ENCODE measurements at regions not wholly inside any gene's neighbourhood (a gene's known extent, or its start where the extent isn't known, plus 50 kb on each side); places are given as distances from the start of the nearest gene placed in this dataset.

- Histone ChIP-seq H3K9me3 (ENCODE audit: control insufficient read depth, insufficient read depth, low read length) (no peaks in the 10 kb centered on the region), H3K27ac (ENCODE audit: low read length) (no peak overlapping the region), H3K4me3 (ENCODE audit: low read length) (no peak overlapping the region), H3K36me3 (ENCODE audit: control insufficient read depth, insufficient read depth, low read length) (no peaks in the 10 kb centered on the region), H3K27me3 (ENCODE audit: control insufficient read depth, insufficient read depth, low read length) (no peaks in the 10 kb centered on the region), H3K4me1 (ENCODE audit: control insufficient read depth, insufficient read depth, low read length) (no peaks in the 10 kb centered on the region; the same call in 1 of the 2 replicates)
- no CpG with 5 or more reads among the region's 3 CpGs for WGBS (ENCODE audit: insufficient coverage, insufficient read length)
- no peak for DNase-seq (ENCODE audit: low read depth, low spot score)
Measured at GRCh38 chr12:92987362-92987761, 58.3 kb upstream of the EEA1 start.

- Histone ChIP-seq H3K27me3 (ENCODE audit: control insufficient read depth, insufficient read depth, low read length) (no peaks in the 10 kb centered on the region), H3K27ac (ENCODE audit: low read length) (no peak overlapping the region), H3K9me3 (ENCODE audit: control insufficient read depth, insufficient read depth, low read length) (no peaks in the 10 kb centered on the region), H3K4me1 (ENCODE audit: control insufficient read depth, insufficient read depth, low read length) (no peaks in the 10 kb centered on the region; the same call in 1 of the 2 replicates), H3K36me3 (ENCODE audit: control insufficient read depth, insufficient read depth, low read length) (no peaks in the 10 kb centered on the region), H3K4me3 (ENCODE audit: low read length) (no peak overlapping the region)
- WGBS (ENCODE audit: insufficient coverage, insufficient read length) = no CpG with 5 or more reads among the region's 4 CpGs
- no peak for DNase-seq (ENCODE audit: low read depth, low spot score)
Measured at GRCh38 chr12:92987846-92988621, 58.9 kb upstream of the EEA1 start.

GRCh38 chr12:92988622-92989130 lies 59.6 kb upstream of the EEA1 start:
- Histone ChIP-seq H3K4me1 (ENCODE audit: control insufficient read depth, insufficient read depth, low read length) (no peaks in the 10 kb centered on the region; the same call in 1 of the 2 replicates), H3K9me3 (ENCODE audit: control insufficient read depth, insufficient read depth, low read length) (no peaks in the 10 kb centered on the region), H3K27me3 (ENCODE audit: control insufficient read depth, insufficient read depth, low read length) (no peaks in the 10 kb centered on the region), H3K36me3 (ENCODE audit: control insufficient read depth, insufficient read depth, low read length) (no peaks in the 10 kb centered on the region), H3K4me3 (ENCODE audit: low read length) (no peak overlapping the region), H3K27ac (ENCODE audit: low read length) (no peak overlapping the region)
- no CpG with 5 or more reads among the region's 1 CpG for WGBS (ENCODE audit: insufficient coverage, insufficient read length)
- no peak for DNase-seq (ENCODE audit: low read depth, low spot score)

GRCh38 chr12:92989715-92990484 lies 60.8 kb upstream of the EEA1 start:
- no CpG with 5 or more reads among the region's 3 CpGs for WGBS (ENCODE audit: insufficient coverage, insufficient read length)
- H3K4me3 ChIP-seq (ENCODE audit: low read length) = no peak overlapping the region

GRCh38 chr12:92991134-92991533 lies 62.0 kb upstream of the EEA1 start:
- Histone ChIP-seq H3K9me3 (ENCODE audit: control insufficient read depth, insufficient read depth, low read length) (no peaks in the 10 kb centered on the region), H3K27ac (ENCODE audit: low read length) (no peak overlapping the region), H3K36me3 (ENCODE audit: control insufficient read depth, insufficient read depth, low read length) (no peaks in the 10 kb centered on the region), H3K4me3 (ENCODE audit: low read length) (no peak overlapping the region), H3K4me1 (ENCODE audit: control insufficient read depth, insufficient read depth, low read length) (no peaks in the 10 kb centered on the region; the same call in 1 of the 2 replicates), H3K27me3 (ENCODE audit: control insufficient read depth, insufficient read depth, low read length) (no peaks in the 10 kb centered on the region)
- WGBS (ENCODE audit: insufficient coverage, insufficient read length) = no CpG with 5 or more reads among the region's 3 CpGs
- DNase-seq (ENCODE audit: low read depth, low spot score) = no peak

More at GRCh38 chr12:92989715-92990484, 60.8 kb upstream of the EEA1 start:
- Histone ChIP-seq H3K27ac (ENCODE audit: low read length) (no peak overlapping the region), H3K9me3 (ENCODE audit: control insufficient read depth, insufficient read depth, low read length) (no peaks in the 10 kb centered on the region), H3K27me3 (ENCODE audit: control insufficient read depth, insufficient read depth, low read length) (no peaks in the 10 kb centered on the region), H3K4me1 (ENCODE audit: control insufficient read depth, insufficient read depth, low read length) (no peaks in the 10 kb centered on the region; the same call in 1 of the 2 replicates), H3K36me3 (ENCODE audit: control insufficient read depth, insufficient read depth, low read length) (no peaks in the 10 kb centered on the region)
- DNase-seq (ENCODE audit: low read depth, low spot score) = no peak

- Histone ChIP-seq H3K4me3 (ENCODE audit: low read length) (no peak overlapping the region), H3K4me1 (ENCODE audit: control insufficient read depth, insufficient read depth, low read length) (no peaks in the 10 kb centered on the region; the same call in 1 of the 2 replicates), H3K27me3 (ENCODE audit: control insufficient read depth, insufficient read depth, low read length) (no peaks in the 10 kb centered on the region), H3K36me3 (ENCODE audit: control insufficient read depth, insufficient read depth, low read length) (no peaks in the 10 kb centered on the region), H3K27ac (ENCODE audit: low read length) (no peak overlapping the region), H3K9me3 (ENCODE audit: control insufficient read depth, insufficient read depth, low read length) (no peaks in the 10 kb centered on the region)
- DNase-seq (ENCODE audit: low read depth, low spot score) = no peak
Measured at GRCh38 chr12:92992041-92992440, 62.9 kb upstream of the EEA1 start.

- H3K27me3 ChIP-seq (ENCODE audit: control insufficient read depth, insufficient read depth, low read length) = no peaks in the 10 kb centered on the region
- no CpG with 5 or more reads among the region's 1 CpG for WGBS (ENCODE audit: insufficient coverage, insufficient read length)
- no peaks in the 10 kb centered on the region for H3K9me3 ChIP-seq (ENCODE audit: control insufficient read depth, insufficient read depth, low read length)
- no peak overlapping the region for H3K4me3 ChIP-seq (ENCODE audit: low read length)
- DNase-seq (ENCODE audit: low read depth, low spot score) = no peak
- no peaks in the 10 kb centered on the region for H3K4me1 ChIP-seq (ENCODE audit: control insufficient read depth, insufficient read depth, low read length)
- H3K36me3 ChIP-seq (ENCODE audit: control insufficient read depth, insufficient read depth, low read length) = no peaks in the 10 kb centered on the region
- H3K27ac ChIP-seq (ENCODE audit: low read length) = no peak overlapping the region
Measured at GRCh38 chr12:92993259-92993658, 64.2 kb upstream of the EEA1 start.

- no CpG with 5 or more reads among the region's 7 CpGs for WGBS (ENCODE audit: insufficient coverage, insufficient read length)
- no peak for DNase-seq (ENCODE audit: low read depth, low spot score)
- H3K27ac ChIP-seq (ENCODE audit: low read length) = no peak overlapping the region
Measured at GRCh38 chr12:92995258-92995903, 66.3 kb upstream of the EEA1 start.

GRCh38 chr12:93000026-93000425 lies 70.9 kb upstream of the EEA1 start:
- Histone ChIP-seq H3K27ac (ENCODE audit: low read length) (no peak overlapping the region), H3K27me3 (ENCODE audit: control insufficient read depth, insufficient read depth, low read length) (no peaks in the 10 kb centered on the region), H3K4me3 (ENCODE audit: low read length) (no peak overlapping the region), H3K4me1 (ENCODE audit: control insufficient read depth, insufficient read depth, low read length) (no peaks in the 10 kb centered on the region), H3K36me3 (ENCODE audit: control insufficient read depth, insufficient read depth, low read length) (no peaks in the 10 kb centered on the region), H3K9me3 (ENCODE audit: control insufficient read depth, insufficient read depth, low read length) (no peaks in the 10 kb centered on the region)
- no peak for DNase-seq (ENCODE audit: low read depth, low spot score)
- WGBS (ENCODE audit: insufficient coverage, insufficient read length) = no CpG with 5 or more reads among the region's 5 CpGs

More at GRCh38 chr12:92995258-92995903, 66.3 kb upstream of the EEA1 start:
- H3K36me3 ChIP-seq (ENCODE audit: control insufficient read depth, insufficient read depth, low read length) = no peaks in the 10 kb centered on the region
- H3K9me3 ChIP-seq (ENCODE audit: control insufficient read depth, insufficient read depth, low read length) = no peaks in the 10 kb centered on the region
- H3K4me1 ChIP-seq (ENCODE audit: control insufficient read depth, insufficient read depth, low read length) = no peaks in the 10 kb centered on the region
- H3K4me3 ChIP-seq (ENCODE audit: low read length) = no peak overlapping the region
- H3K27me3 ChIP-seq (ENCODE audit: control insufficient read depth, insufficient read depth, low read length) = no peaks in the 10 kb centered on the region

GRCh38 chr12:93001407-93001806 lies 72.3 kb upstream of the EEA1 start:
- WGBS (ENCODE audit: insufficient coverage, insufficient read length) = no CpG with 5 or more reads among the region's 3 CpGs
- H3K4me3 ChIP-seq (ENCODE audit: low read length) = no peak overlapping the region
- H3K4me1 ChIP-seq (ENCODE audit: control insufficient read depth, insufficient read depth, low read length) = no peaks in the 10 kb centered on the region
- no peaks in the 10 kb centered on the region for H3K9me3 ChIP-seq (ENCODE audit: control insufficient read depth, insufficient read depth, low read length)
- no peak overlapping the region for H3K27ac ChIP-seq (ENCODE audit: low read length)
- no peaks in the 10 kb centered on the region for H3K27me3 ChIP-seq (ENCODE audit: control insufficient read depth, insufficient read depth, low read length)
- DNase-seq (ENCODE audit: low read depth, low spot score) = no peak
- H3K36me3 ChIP-seq (ENCODE audit: control insufficient read depth, insufficient read depth, low read length) = no peaks in the 10 kb centered on the region

All from iPS DF 6.9 (cell line).